ENCODE measurements at regions not wholly inside any gene's neighbourhood (a gene's known extent, or its start where the extent isn't known, plus 50 kb on each side); places are given as distances from the start of the nearest gene placed in this dataset.

DNA sequence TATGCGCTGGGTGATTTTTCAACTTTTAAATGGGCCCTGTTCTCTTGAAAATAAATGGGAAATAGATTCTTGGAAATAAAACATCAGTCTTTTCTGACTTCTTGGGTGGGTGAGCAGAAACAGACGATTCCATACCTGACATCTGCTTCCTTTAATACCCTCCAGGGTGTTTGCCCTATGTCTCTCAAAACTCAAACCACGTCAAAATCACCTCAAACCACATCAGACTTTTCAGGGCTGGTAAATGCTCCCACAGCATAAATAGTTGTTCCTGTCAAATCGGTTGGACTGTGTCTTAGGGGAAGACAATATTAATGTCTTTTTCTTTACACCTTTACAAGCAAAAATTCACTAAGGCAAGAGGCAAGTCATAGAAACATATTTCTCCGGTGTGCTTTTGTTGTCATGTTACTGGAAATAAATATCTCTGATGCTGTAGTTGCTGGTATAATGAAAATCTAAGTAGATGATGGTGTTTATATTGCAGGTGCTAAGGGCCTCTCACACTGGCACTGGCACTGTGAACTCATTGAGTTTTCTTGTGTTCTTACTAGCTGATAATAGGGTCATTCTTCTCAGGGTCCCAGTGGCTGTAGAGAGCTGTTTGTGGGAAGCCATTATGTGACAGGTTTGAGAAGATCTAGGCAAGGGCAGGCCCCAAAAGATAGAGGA, 380.4 kb downstream of the RAPGEF2 start:
- TF ChIP-seq JUN (IDR thresholded peaks at IDR 0.05; ENCODE audit: low read depth, low read length) (no peak), EGR1 (IDR thresholded peaks at IDR 0.05; ENCODE audit: borderline replicate concordance, low read depth, low read length) (no peak), EZH2 (IDR thresholded peaks at IDR 0.05; ENCODE audit: low read depth, low read length, severe bottlenecking) (no peak), TAF1 (IDR thresholded peaks at IDR 0.05; ENCODE audit: low read depth, low read length) (no peak), GABPA (IDR thresholded peaks at IDR 0.05; ENCODE audit: borderline replicate concordance, insufficient read depth, low read length) (no peak), FOSL1 (IDR thresholded peaks at IDR 0.05; ENCODE audit: insufficient read depth, low read depth, low read length) (no peak), JUND (IDR thresholded peaks at IDR 0.05; ENCODE audit: low read length) (no peak), EP300 (IDR thresholded peaks at IDR 0.05; ENCODE audit: borderline replicate concordance in 1 of 2, low read depth in 2 of 2, low read length in 2 of 2) (no peak), RFX5 (IDR thresholded peaks at IDR 0.05; ENCODE audit: borderline replicate concordance, low read depth, low read length) (no peak)
- TF ChIP-seq, protein P1, sequence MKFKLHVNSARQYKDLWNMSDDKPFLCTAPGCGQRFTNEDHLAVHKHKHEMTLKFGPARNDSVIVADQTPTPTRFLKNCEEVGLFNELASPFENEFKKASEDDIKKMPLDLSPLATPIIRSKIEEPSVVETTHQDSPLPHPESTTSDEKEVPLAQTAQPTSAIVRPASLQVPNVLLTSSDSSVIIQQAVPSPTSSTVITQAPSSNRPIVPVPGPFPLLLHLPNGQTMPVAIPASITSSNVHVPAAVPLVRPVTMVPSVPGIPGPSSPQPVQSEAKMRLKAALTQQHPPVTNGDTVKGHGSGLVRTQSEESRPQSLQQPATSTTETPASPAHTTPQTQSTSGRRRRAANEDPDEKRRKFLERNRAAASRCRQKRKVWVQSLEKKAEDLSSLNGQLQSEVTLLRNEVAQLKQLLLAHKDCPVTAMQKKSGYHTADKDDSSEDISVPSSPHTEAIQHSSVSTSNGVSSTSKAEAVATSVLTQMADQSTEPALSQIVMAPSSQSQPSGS (IDR thresholded peaks at IDR 0.05; ENCODE audit: low read length), result no peak
- TF ChIP-seq, protein P2, sequence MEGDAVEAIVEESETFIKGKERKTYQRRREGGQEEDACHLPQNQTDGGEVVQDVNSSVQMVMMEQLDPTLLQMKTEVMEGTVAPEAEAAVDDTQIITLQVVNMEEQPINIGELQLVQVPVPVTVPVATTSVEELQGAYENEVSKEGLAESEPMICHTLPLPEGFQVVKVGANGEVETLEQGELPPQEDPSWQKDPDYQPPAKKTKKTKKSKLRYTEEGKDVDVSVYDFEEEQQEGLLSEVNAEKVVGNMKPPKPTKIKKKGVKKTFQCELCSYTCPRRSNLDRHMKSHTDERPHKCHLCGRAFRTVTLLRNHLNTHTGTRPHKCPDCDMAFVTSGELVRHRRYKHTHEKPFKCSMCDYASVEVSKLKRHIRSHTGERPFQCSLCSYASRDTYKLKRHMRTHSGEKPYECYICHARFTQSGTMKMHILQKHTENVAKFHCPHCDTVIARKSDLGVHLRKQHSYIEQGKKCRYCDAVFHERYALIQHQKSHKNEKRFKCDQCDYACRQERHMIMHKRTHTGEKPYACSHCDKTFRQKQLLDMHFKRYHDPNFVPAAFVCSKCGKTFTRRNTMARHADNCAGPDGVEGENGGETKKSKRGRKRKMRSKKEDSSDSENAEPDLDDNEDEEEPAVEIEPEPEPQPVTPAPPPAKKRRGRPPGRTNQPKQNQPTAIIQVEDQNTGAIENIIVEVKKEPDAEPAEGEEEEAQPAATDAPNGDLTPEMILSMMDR (IDR thresholded peaks at IDR 0.05; ENCODE audit: control extremely low read depth in 1 of 3, insufficient read depth in 1 of 3, low read depth in 1 of 3, low read length in 3 of 3), result no peak
- TF ChIP-seq, protein P3, sequence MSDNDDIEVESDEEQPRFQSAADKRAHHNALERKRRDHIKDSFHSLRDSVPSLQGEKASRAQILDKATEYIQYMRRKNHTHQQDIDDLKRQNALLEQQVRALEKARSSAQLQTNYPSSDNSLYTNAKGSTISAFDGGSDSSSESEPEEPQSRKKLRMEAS (IDR thresholded peaks at IDR 0.05), result no peak

All from H1 (cell line).